Spleen (tissue), 11 donors: ENCODE measurements at regions not wholly inside any gene's neighbourhood (a gene's known extent, or its start where the extent isn't known, plus 50 kb on each side); places are given as distances from the start of the nearest gene placed in this dataset.

Experiments used
- DNase-seq: peaks from one replicate; pipeline ENCODE4 v3.0.0-alpha.2; 2020
- H3K27ac ChIP-seq, 8 donors: fragments of 200-600 bp; sonication (generic) in 7 of 8; 1 replicate in 4 of 8; 2 replicates in 4 of 8; pipeline versions ENCODE4 v1.5.0 to v1.8.0; 2016 to 2021; ENCODE audit warnings: inconsistent platforms in 4 of 8, mild to moderate bottlenecking in 4 of 8, moderate library complexity in 1 of 8
- H3K27me3 ChIP-seq, 7 donors: fragments of 200-600 bp; sonication (generic) in 6 of 7; replicated peaks in 1 of 7; 1 replicate in 4 of 7; 2 replicates in 3 of 7; pipeline versions ENCODE4 v1.5.0 to v1.8.0; 2016 to 2021; ENCODE audit warnings: inconsistent platforms in 3 of 7, mild to moderate bottlenecking in 1 of 7
- H3K36me3 ChIP-seq, 6 donors: fragments of 200-600 bp; sonication (generic) in 5 of 6; 1 replicate in 4 of 6; 2 replicates in 2 of 6; pipeline versions ENCODE4 v1.5.0 to v1.8.0; 2016 to 2021; ENCODE audit warnings: inconsistent platforms in 2 of 6
- H3K4me1 ChIP-seq, 6 donors: fragments of 200-600 bp; sonication (generic) in 5 of 6; 1 replicate in 3 of 6; 2 replicates in 3 of 6; pipeline versions ENCODE4 v1.5.0 to v1.8.0; 2016 to 2021; ENCODE audit warnings: inconsistent platforms in 3 of 6
- H3K4me3 ChIP-seq, 8 donors: fragments of 200-600 bp; sonication (generic) in 7 of 8; 1 replicate in 4 of 8; 2 replicates in 4 of 8; pipeline versions ENCODE4 v1.5.0 to v1.8.0; 2016 to 2021; ENCODE audit warnings: inconsistent platforms in 4 of 8, mild to moderate bottlenecking in 4 of 8, moderate library complexity in 2 of 8
- H3K9me3 ChIP-seq, 8 donors: fragments of 200-600 bp; sonication (generic) in 7 of 8; 1 replicate in 4 of 8; 2 replicates in 4 of 8; pipeline versions ENCODE4 v1.5.0 to v1.8.0; 2016 to 2021; ENCODE audit warnings: inconsistent platforms in 4 of 8
- POLR2A ChIP-seq, 3 donors: fragments of 450-650 bp; IDR thresholded peaks; one replicate each; pipeline ENCODE4 v1.5.1; 2017; ENCODE audit warnings: antibody characterized with exemption in 3 of 3, mild to moderate bottlenecking in 1 of 3
- POLR2AphosphoS5 ChIP-seq, 3 donors: sonication (generic); formaldehyde crosslinking; IDR thresholded peaks; one replicate each; pipeline ENCODE4 v1.5.1; 2017; ENCODE audit warnings: antibody characterized with exemption in 3 of 3
- WGBS, 5 donors: extraction: QIAGEN DNeasy Blood & Tissue Kit in 3 of 5; methylation state at CpG; one replicate each; pipeline versions ENCODE4 v1.1.5 to v1.1.7; 2013 to 2018; 5-methylcytosine and 5-hydroxymethylcytosine counted together
- intact Hi-C: fragments of 100-400 bp; cut with DNase I; formaldehyde crosslinking; loops from one replicate; pipeline ENCODE4 v1.15.0; 2023; ENCODE audit warnings: low total_unique reads
- TF ChIP-seq, protein P1 (sequence below), 11 experiments: fragments of 200-600 bp in 7 of 11; fragments of 450-650 bp in 4 of 11; sonication (generic) in 4 of 11; IDR thresholded peaks in 8 of 11; conservative IDR thresholded peaks in 3 of 11; 1 replicate in 7 of 11; 2 replicates in 4 of 11; pipeline versions ENCODE4 v1.4.0 to v1.8.0; 2016 to 2021; ENCODE audit warnings: antibody characterized with exemption in 11 of 11, inconsistent platforms in 4 of 11, mild to moderate bottlenecking in 1 of 11
- donor health status: healthy with polysubstance abuse.
- donor health status: DM: no; HTN: no; CAD: no; lungs with moderate emphysema.
- donor health status: DM: no; HTN: no; CAD: no.
- donor health status: Bipolar disorder and iron deficiency.
- donor health status: healthy.
- donor health status: DM: no; HTN: no; CAD: no.
- donor health status: DM: yes; HTN: yes; CAD: no.

DNA sequence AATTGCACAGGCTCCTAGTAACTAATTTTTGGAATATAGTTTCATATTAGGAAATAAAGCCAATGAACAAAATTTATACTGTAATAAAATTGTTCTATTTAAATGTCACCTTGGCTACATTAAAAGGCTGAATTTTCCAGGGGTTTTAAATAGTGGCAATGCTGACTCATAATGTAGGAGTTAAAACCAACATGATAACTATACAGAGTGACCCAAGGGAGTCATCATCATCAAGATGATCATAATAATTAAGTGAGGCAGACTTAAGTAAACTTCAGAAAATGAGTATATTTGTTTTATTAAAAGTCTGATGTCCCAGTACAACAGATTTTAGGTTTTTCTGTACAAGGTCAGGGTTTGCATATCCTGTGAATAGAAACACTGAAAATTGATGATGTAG is 183.4 kb downstream of the PLPPR4 start:
- no peaks in the 10 kb centered on the region for H3K27me3 ChIP-seq
- H3K36me3 ChIP-seq, result no peaks in the 10 kb centered on the region
- H3K27ac ChIP-seq, result no peak overlapping the region
- TF ChIP-seq, protein P1, sequence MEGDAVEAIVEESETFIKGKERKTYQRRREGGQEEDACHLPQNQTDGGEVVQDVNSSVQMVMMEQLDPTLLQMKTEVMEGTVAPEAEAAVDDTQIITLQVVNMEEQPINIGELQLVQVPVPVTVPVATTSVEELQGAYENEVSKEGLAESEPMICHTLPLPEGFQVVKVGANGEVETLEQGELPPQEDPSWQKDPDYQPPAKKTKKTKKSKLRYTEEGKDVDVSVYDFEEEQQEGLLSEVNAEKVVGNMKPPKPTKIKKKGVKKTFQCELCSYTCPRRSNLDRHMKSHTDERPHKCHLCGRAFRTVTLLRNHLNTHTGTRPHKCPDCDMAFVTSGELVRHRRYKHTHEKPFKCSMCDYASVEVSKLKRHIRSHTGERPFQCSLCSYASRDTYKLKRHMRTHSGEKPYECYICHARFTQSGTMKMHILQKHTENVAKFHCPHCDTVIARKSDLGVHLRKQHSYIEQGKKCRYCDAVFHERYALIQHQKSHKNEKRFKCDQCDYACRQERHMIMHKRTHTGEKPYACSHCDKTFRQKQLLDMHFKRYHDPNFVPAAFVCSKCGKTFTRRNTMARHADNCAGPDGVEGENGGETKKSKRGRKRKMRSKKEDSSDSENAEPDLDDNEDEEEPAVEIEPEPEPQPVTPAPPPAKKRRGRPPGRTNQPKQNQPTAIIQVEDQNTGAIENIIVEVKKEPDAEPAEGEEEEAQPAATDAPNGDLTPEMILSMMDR (IDR thresholded peaks at IDR 0.05 in 8 of 11, conservative IDR thresholded peaks at IDR 0.05 in 3 of 11), result no peak
- TF ChIP-seq POLR2A (IDR thresholded peaks at IDR 0.05) (no peak), POLR2AphosphoS5 (IDR thresholded peaks at IDR 0.05) (no peak)
- intact Hi-C loops, result no loop called here
- DNase-seq, result no peak
- peaks cover 0 to 3% (median 0%) of the 10 kb centered on the region in 8 donors for H3K9me3 ChIP-seq
- no peak overlapping the region for H3K4me3 ChIP-seq
- H3K4me1 ChIP-seq, result no peaks in the 10 kb centered on the region

DNA sequence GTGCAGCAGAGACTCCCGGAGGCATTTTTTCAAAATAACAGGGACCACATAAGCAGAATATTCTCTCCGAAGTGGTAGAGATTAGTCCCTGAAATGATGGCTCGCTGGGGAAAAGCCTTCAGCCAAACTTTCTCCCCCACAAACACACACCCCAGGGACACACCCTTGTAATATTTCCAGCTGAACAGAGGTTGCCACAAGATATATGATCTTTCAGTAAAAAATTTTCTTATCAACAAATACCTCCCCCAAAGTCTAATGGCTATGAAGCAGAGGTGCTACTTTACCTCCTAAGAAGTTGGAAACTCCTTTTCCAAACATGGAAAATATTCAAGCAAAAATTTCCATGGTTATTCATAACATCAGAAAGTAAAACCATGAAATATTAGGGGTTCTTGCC is 190.2 kb upstream of the PALMD start:
- TF ChIP-seq, protein P1 (IDR thresholded peaks at IDR 0.05 in 8 of 11, conservative IDR thresholded peaks at IDR 0.05 in 3 of 11), result no peak
- TF ChIP-seq POLR2AphosphoS5 (IDR thresholded peaks at IDR 0.05) (no peak), POLR2A (IDR thresholded peaks at IDR 0.05) (no peak)
- intact Hi-C loops, result no loop called here

DNA sequence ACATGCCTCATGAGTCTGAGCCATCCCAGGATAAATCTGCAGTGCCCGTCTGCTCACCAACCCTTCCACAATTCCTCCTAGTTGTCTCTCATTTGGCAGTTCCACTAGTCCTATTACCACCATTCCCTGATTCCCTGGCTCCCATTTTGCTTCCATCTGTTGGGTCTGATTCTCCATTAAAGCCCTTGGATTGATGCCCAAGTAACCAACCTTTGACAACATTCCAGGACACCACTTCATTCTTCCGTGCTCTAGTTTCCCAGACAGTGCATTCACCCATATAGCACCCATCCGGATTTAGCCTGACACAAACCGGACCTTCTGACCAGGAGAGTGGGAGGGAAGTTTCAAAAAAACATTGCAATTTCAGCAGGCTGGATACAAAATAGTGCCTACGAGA is 189.4 kb upstream of the PALMD start:
- H3K27me3 ChIP-seq, result no peaks in the 10 kb centered on the region
- TF ChIP-seq POLR2AphosphoS5 (IDR thresholded peaks at IDR 0.05) (no peak), POLR2A (IDR thresholded peaks at IDR 0.05) (no peak)
- TF ChIP-seq, protein P1 (IDR thresholded peaks at IDR 0.05 in 8 of 11, conservative IDR thresholded peaks at IDR 0.05 in 3 of 11), result no peak
- 78 to 89% (median 81%) methylated on average over 5 of the region's 5 CpGs for WGBS, 5 donors
- H3K4me1 ChIP-seq, result no peaks in the 10 kb centered on the region
- H3K36me3 ChIP-seq, result no peaks in the 10 kb centered on the region
- intact Hi-C loops, result no loop called here
- no peaks in the 10 kb centered on the region for H3K9me3 ChIP-seq
- H3K4me3 ChIP-seq, result no peak overlapping the region
- no peak for DNase-seq
- H3K27ac ChIP-seq, result no peak overlapping the region

More for the DNA sequence above, 190.2 kb upstream of the PALMD start:
- Histone ChIP-seq H3K4me1 (no peaks in the 10 kb centered on the region), H3K27ac (no peak overlapping the region), H3K4me3 (no peak overlapping the region), H3K9me3 (no peaks in the 10 kb centered on the region), H3K36me3 (no peaks in the 10 kb centered on the region), H3K27me3 (no peaks in the 10 kb centered on the region)
- WGBS, 5 donors, result 80 to 89% (median 84%) methylated on average over 3 of the region's 3 CpGs
- no peak for DNase-seq

DNA sequence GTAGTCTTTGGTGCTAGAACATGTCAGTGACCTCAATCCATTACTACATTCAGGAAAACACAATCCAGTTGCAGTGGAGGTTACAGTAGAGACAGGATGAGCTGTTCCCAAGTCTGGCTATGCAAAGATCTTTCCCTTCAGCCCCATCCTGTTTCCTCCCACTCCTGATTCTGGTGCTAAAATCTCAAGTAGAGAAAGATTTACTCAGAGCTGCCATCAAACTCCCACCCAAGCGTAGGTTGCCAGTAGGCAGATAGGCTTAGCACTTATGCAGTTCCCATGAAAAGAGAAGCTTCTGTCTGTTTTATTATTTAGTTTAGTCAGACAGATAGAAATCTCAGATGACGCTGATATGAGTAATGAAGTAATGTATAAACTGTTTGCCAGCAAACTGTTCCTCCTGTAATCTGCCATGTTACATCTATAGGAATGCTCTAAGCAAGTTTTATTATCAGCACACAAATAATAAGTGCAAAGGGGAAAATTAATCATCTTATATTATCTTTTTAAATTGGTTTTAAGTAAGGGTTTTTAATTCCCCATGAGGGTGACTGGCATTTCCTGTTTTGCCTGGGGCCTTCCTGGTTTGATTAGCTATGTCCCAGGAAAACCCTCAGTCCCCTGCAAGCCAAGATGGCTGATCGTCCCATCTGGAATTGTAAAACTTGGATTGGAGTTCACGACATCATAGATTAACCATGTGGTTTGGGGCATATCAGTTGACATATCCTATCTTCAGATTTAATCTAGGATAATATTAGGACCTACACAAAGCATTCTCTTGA is 188.3 kb upstream of the PALMD start:
- no peak for DNase-seq
- H3K27ac ChIP-seq, result no peak overlapping the region
- H3K4me1 ChIP-seq, result no peaks in the 10 kb centered on the region
- TF ChIP-seq POLR2A (IDR thresholded peaks at IDR 0.05), result no peak
- TF ChIP-seq, protein P1 (IDR thresholded peaks at IDR 0.05 in 8 of 11, conservative IDR thresholded peaks at IDR 0.05 in 3 of 11), result no peak
- no peak for TF ChIP-seq POLR2AphosphoS5 (IDR thresholded peaks at IDR 0.05)
- H3K9me3 ChIP-seq, result no peaks in the 10 kb centered on the region
- WGBS, 5 donors, result 83 to 93% (median 87%) methylated on average over 4 of the region's 4 CpGs
- H3K36me3 ChIP-seq, result no peaks in the 10 kb centered on the region
- no peak overlapping the region for H3K4me3 ChIP-seq
- no peaks in the 10 kb centered on the region for H3K27me3 ChIP-seq
- intact Hi-C loops, result no loop called here
